ENCODE measurements at regions not wholly inside any gene's neighbourhood (a gene's known extent, or its start where the extent isn't known, plus 50 kb on each side); places are given as distances from the start of the nearest gene placed in this dataset.

DNA sequence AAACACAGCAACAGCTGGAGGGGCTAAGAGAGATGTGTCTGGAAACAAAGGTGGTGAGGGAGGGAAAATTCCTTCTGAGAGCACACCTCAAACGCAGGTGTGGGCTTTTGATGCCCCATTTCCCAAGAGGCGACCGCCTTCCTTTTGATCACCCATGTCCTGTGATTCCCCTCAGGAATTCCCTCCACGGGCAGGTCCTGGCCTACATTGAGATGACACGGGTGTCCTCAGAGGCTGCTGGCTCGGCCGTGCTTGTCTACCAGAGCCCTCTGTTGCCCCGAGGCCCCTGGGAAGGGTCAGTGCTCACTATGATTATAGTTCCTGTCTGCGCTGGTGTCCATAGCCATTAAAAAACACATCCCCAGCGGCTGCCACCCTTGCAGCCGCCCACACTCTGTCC is 242.6 kb downstream of the TFAP2C start:
- TF ChIP-seq, protein P1, sequence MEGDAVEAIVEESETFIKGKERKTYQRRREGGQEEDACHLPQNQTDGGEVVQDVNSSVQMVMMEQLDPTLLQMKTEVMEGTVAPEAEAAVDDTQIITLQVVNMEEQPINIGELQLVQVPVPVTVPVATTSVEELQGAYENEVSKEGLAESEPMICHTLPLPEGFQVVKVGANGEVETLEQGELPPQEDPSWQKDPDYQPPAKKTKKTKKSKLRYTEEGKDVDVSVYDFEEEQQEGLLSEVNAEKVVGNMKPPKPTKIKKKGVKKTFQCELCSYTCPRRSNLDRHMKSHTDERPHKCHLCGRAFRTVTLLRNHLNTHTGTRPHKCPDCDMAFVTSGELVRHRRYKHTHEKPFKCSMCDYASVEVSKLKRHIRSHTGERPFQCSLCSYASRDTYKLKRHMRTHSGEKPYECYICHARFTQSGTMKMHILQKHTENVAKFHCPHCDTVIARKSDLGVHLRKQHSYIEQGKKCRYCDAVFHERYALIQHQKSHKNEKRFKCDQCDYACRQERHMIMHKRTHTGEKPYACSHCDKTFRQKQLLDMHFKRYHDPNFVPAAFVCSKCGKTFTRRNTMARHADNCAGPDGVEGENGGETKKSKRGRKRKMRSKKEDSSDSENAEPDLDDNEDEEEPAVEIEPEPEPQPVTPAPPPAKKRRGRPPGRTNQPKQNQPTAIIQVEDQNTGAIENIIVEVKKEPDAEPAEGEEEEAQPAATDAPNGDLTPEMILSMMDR (IDR thresholded peaks at IDR 0.05; ENCODE audit: partially characterized antibody, unreplicated experiment) = no peak
- H3K9me3 Mint-ChIP-seq (ENCODE audit: unreplicated experiment) = no peaks in the 10 kb centered on the region
- H3K4me1 Mint-ChIP-seq (ENCODE audit: low read depth, unreplicated experiment) = peaks cover 13% of the 10 kb centered on the region
- no peaks in the 10 kb centered on the region for H3K36me3 Mint-ChIP-seq (ENCODE audit: unreplicated experiment)
- DNase-seq = no peak
- no peak overlapping the region for H3K27ac Mint-ChIP-seq (ENCODE audit: unreplicated experiment)
- H3K27me3 Mint-ChIP-seq (ENCODE audit: unreplicated experiment) = peaks cover 7% of the 10 kb centered on the region
- no peak overlapping the region for H3K4me3 Mint-ChIP-seq (ENCODE audit: unreplicated experiment)

DNA sequence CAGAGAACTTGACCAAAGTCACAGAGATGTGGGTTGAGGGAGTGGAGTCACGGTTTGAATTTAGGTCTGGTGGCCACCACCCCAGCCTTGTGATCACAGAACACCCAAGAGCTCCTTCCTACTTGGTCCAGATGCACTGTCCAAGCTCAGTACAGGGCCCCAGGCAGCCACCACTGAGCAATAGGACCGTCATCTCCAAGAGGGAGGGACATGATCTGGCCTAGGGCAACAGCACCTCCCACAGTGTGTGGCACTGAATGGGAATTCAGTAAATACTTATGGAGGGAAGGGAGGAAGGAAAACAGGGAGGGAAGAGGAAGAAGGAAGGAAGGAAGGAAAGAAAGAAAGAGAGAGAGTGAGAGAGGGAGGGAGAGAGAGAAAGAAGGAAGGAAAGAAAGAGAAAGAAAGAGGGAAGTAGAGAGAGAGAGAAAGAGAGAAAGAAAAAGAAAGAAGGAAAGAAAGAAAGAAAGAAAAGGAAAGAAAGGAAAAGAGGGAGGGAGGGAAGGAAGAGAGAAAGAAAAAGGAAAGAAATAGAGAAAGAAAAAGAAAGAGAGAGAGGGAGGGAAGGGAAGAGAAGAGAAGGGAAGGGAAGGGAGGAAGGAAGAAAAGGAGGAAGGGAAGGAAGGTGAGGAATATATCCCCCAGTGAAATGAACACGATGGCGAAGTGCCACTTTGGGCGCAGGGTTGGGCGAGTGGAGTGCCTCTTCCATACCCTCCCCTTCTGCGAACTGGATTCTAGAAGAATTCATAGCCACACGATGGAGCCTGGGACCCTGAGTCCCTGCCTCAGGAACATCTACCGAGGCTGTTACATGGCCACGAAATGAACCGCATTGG is 243.7 kb downstream of the TFAP2C start:
- Mint-ChIP-seq H3K27ac (ENCODE audit: unreplicated experiment) (no peak overlapping the region), H3K36me3 (ENCODE audit: unreplicated experiment) (no peaks in the 10 kb centered on the region), H3K4me1 (ENCODE audit: low read depth, unreplicated experiment) (peaks cover 13% of the 10 kb centered on the region), H3K4me3 (ENCODE audit: unreplicated experiment) (no peak overlapping the region), H3K9me3 (ENCODE audit: unreplicated experiment) (no peaks in the 10 kb centered on the region), H3K27me3 (ENCODE audit: unreplicated experiment) (peaks cover 7% of the 10 kb centered on the region)
- DNase-seq = no peak
- TF ChIP-seq, protein P1 (IDR thresholded peaks at IDR 0.05; ENCODE audit: partially characterized antibody, unreplicated experiment) = no peak

DNA sequence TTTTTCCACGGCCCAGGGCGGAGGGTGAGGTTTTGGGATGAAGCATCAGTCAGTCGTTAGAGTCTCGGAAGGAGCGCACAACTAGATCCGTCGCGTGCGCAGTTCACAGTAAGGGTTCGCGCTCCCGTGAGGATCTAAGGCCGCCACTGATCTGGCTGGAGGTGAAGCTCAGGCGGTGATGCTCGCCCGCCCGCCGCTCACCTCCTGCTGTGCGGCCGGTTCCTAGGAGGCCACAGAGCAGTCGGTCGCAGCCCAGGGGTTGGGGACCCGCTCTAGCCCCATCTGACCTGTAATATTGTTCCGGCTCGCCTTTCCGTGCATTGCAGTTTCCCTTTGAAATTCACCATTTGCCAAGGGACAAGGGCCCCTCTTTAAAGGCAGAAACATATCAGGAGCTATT is 244.7 kb downstream of the TFAP2C start:
- no peak overlapping the region for H3K27ac Mint-ChIP-seq (ENCODE audit: unreplicated experiment)

DNA sequence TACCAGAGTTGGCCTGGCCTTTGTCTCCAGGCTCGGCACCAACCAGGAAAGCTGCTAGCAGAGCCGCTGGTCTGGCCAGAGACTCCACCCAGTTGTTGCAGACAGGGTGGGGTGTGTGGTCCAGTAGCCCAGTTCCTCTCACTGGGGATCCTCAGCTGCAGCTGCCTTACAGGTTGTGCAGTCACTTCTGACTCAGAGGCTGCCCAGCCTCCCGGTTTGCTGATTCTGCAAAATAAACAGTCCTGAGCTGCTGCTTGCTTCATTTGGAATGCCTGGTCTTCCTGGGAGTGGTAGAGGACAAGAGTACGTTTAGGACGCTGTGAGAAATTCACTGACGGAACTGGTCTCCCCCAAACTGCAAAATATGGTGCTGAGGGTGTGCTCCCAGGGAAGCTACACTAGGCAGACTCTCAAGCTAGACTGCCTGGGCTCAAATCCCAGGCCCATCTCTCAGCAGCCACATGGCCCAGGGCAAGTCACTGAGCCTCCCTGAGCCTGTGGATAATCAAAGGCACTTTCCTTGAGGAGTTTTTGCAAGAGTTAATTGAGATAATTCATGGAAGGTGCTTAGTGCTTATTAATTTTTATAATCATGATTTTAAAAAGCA is 246.1 kb downstream of the TFAP2C start:
- Mint-ChIP-seq H3K36me3 (ENCODE audit: unreplicated experiment) (peaks cover 5% of the 10 kb centered on the region), H3K27me3 (ENCODE audit: unreplicated experiment) (peaks cover 3% of the 10 kb centered on the region), H3K4me1 (ENCODE audit: low read depth, unreplicated experiment) (peaks cover 6% of the 10 kb centered on the region), H3K27ac (ENCODE audit: unreplicated experiment) (peak overlapping the region; percentile 50), H3K9me3 (ENCODE audit: unreplicated experiment) (no peaks in the 10 kb centered on the region), H3K4me3 (ENCODE audit: unreplicated experiment) (no peak overlapping the region)
- no peak for DNase-seq
- TF ChIP-seq, protein P1 (IDR thresholded peaks at IDR 0.05; ENCODE audit: partially characterized antibody, unreplicated experiment) = no peak

More for the DNA sequence above, 244.7 kb downstream of the TFAP2C start:
- Mint-ChIP-seq H3K4me1 (ENCODE audit: low read depth, unreplicated experiment) (peaks cover 6% of the 10 kb centered on the region), H3K36me3 (ENCODE audit: unreplicated experiment) (peaks cover 5% of the 10 kb centered on the region), H3K27me3 (ENCODE audit: unreplicated experiment) (peaks cover 7% of the 10 kb centered on the region), H3K9me3 (ENCODE audit: unreplicated experiment) (no peaks in the 10 kb centered on the region), H3K4me3 (ENCODE audit: unreplicated experiment) (no peak overlapping the region)
- TF ChIP-seq, protein P1 (IDR thresholded peaks at IDR 0.05; ENCODE audit: partially characterized antibody, unreplicated experiment) = no peak
- no peak for DNase-seq

DNA sequence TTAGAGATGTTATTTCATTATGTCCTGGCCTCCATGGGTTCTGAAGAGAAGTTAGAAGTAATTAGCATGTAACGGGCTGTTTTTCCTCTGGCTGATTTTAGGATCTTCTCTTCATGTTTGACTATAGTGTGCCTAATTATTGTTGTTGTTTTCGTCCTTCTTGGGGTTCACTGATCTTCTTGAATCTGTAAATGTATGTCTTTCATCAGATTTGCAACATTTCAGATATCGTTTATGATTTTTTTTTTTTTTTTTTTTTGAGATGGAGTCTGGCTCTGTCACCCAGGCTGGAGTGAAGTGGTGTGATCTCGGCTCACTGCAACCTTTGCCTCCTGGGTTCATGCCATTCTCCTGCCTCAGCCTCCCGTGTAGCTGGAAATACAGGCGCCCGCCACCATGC is 246.7 kb downstream of the TFAP2C start:
- H3K4me3 Mint-ChIP-seq (ENCODE audit: unreplicated experiment) = no peak overlapping the region
- DNase-seq = no peak
- TF ChIP-seq, protein P1 (IDR thresholded peaks at IDR 0.05; ENCODE audit: partially characterized antibody, unreplicated experiment) = no peak
- no peaks in the 10 kb centered on the region for H3K9me3 Mint-ChIP-seq (ENCODE audit: unreplicated experiment)
- H3K27ac Mint-ChIP-seq (ENCODE audit: unreplicated experiment) = no peak overlapping the region
- peaks cover 2% of the 10 kb centered on the region for H3K27me3 Mint-ChIP-seq (ENCODE audit: unreplicated experiment)
- peaks cover 5% of the 10 kb centered on the region for H3K36me3 Mint-ChIP-seq (ENCODE audit: unreplicated experiment)
- H3K4me1 Mint-ChIP-seq (ENCODE audit: low read depth, unreplicated experiment) = peaks cover 6% of the 10 kb centered on the region

Data from glutamatergic neuron (in vitro differentiated cells).